ENCODE measurements at regions not wholly inside any gene's neighbourhood (a gene's known extent, or its start where the extent isn't known, plus 50 kb on each side); places are given as distances from the start of the nearest gene placed in this dataset.

DNA sequence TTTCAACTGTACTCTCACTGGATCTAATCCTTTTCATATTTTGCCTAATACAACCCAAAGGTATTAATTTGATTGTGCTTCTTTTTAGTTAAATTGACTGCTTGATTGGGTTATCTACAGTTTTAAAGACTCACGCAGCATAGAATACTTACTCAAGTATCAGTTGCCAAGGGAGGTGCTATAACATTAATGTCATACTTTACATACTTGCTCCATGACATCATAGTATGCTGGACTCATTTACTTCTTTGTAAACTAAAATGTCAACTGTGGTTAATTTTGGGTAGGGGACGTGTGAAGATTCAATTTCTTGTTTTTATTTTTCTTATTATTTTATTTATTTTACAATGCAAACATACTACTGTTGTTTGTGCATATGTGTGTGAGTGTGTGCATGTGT, 716.2 kb upstream of the VRK2 start:
- no peaks in the 10 kb centered on the region for H3K4me1 ChIP-seq (ENCODE audit: insufficient read depth, low read length)
- H3K27me3 ChIP-seq (ENCODE audit: insufficient read depth, low read length): no peaks in the 10 kb centered on the region
- no peak overlapping the region for H3K27ac Mint-ChIP-seq
- no peak overlapping the region for H3K14ac ChIP-seq (ENCODE audit: insufficient read depth, low read length)
- no peaks in the 10 kb centered on the region for H3K27me3 Mint-ChIP-seq (ENCODE audit: low read depth)
- no peak overlapping the region for H3K27ac ChIP-seq (ENCODE audit: insufficient read length, low read depth, low read length)
- H3K4ac ChIP-seq (ENCODE audit: low read depth, low read length): no peak overlapping the region
- H3K23me2 ChIP-seq (ENCODE audit: insufficient read length, low read depth, low read length, poor library complexity, severe bottlenecking): no peaks in the 10 kb centered on the region
- no peak overlapping the region for H4K91ac ChIP-seq (ENCODE audit: insufficient read length, low read depth, low read length)
- no peak overlapping the region for H3K18ac ChIP-seq (ENCODE audit: insufficient read length, low read depth, low read length)
- H2BK5ac ChIP-seq (ENCODE audit: insufficient read length, low read length): no peak overlapping the region
- DNase-seq: no peak
- no peak overlapping the region for H3T11ph ChIP-seq (ENCODE audit: low read length)
- no peak overlapping the region for H2AFZ ChIP-seq (ENCODE audit: low read length)
- no peak overlapping the region for H4K5ac ChIP-seq (ENCODE audit: insufficient read length, low read depth, low read length)
- no peak overlapping the region for H2BK20ac ChIP-seq (ENCODE audit: low read depth, low read length, poor library complexity, severe bottlenecking)
- no peak overlapping the region for H3K4me3 Mint-ChIP-seq
- H4K20me1 ChIP-seq (ENCODE audit: control insufficient read depth, insufficient read depth, insufficient read length): no peaks in the 10 kb centered on the region
- no peaks in the 10 kb centered on the region for H3K36me3 Mint-ChIP-seq (ENCODE audit: insufficient read depth in 1 of 3, low read depth in 3 of 3)
- H2BK12ac ChIP-seq (ENCODE audit: insufficient read length, low read depth, low read length): no peak overlapping the region
- no peaks in the 10 kb centered on the region; a peak in 2 of 5 replicates for H3K9me3 Mint-ChIP-seq
- H3K4me2 ChIP-seq (ENCODE audit: insufficient read depth, insufficient read length, low read length): no peak overlapping the region
- no peaks in the 10 kb centered on the region for H3K9me3 ChIP-seq (ENCODE audit: control insufficient read depth, low read depth, low read length)
- H2BK15ac ChIP-seq (ENCODE audit: low read depth, low read length): no peak overlapping the region
- no peak overlapping the region for H4K8ac ChIP-seq (replicated peaks; ENCODE audit: insufficient read length, low read depth, low read length)
- TF ChIP-seq, protein P1, sequence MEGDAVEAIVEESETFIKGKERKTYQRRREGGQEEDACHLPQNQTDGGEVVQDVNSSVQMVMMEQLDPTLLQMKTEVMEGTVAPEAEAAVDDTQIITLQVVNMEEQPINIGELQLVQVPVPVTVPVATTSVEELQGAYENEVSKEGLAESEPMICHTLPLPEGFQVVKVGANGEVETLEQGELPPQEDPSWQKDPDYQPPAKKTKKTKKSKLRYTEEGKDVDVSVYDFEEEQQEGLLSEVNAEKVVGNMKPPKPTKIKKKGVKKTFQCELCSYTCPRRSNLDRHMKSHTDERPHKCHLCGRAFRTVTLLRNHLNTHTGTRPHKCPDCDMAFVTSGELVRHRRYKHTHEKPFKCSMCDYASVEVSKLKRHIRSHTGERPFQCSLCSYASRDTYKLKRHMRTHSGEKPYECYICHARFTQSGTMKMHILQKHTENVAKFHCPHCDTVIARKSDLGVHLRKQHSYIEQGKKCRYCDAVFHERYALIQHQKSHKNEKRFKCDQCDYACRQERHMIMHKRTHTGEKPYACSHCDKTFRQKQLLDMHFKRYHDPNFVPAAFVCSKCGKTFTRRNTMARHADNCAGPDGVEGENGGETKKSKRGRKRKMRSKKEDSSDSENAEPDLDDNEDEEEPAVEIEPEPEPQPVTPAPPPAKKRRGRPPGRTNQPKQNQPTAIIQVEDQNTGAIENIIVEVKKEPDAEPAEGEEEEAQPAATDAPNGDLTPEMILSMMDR (conservative IDR thresholded peaks at IDR 0.05): no peak
- no peak overlapping the region for H3K56ac ChIP-seq (ENCODE audit: insufficient read length, low read depth, low read length)
- H2BK120ac ChIP-seq (ENCODE audit: low read depth, low read length, poor library complexity, severe bottlenecking): no peak overlapping the region
- no peak overlapping the region for H3K9ac ChIP-seq (ENCODE audit: extremely low read depth, insufficient read length, low read length)
- H3K79me1 ChIP-seq (ENCODE audit: insufficient read depth, low read depth, low read length, poor library complexity, severe bottlenecking): no peaks in the 10 kb centered on the region
- H3K79me2 ChIP-seq (ENCODE audit: insufficient read depth, low read length): no peaks in the 10 kb centered on the region
- H2AK5ac ChIP-seq (ENCODE audit: insufficient read length, low read length): no peak overlapping the region
- no peaks in the 10 kb centered on the region for H3K4me1 Mint-ChIP-seq
- no peak overlapping the region for H3K23ac ChIP-seq (ENCODE audit: insufficient read length, low read depth, low read length)
- whole genome bisulfite sequencing (ENCODE audit: extremely low coverage, insufficient read length, low lambda C conversion rate): no CpG with 5 or more reads among the region's 2 CpGs

Measured in H9 (cell line).